DMS114 treated with DMSO at 0.1 percent for 48 hours (cell line): ENCODE measurements at regions not wholly inside any gene's neighbourhood (a gene's known extent, or its start where the extent isn't known, plus 50 kb on each side); places are given as distances from the start of the nearest gene placed in this dataset.
"Not testable (repeated sequence)": the region's sequence is repeated elsewhere in the genome, so short reads cannot be mapped to it uniquely, and the experiment has no call there.

Experiments used
- DNase-seq: peaks from one replicate; lab custom pipeline; 2025; ENCODE audit not compliant: unreplicated experiment; lab: John Stamatoyannopoulos, UW

DNA sequence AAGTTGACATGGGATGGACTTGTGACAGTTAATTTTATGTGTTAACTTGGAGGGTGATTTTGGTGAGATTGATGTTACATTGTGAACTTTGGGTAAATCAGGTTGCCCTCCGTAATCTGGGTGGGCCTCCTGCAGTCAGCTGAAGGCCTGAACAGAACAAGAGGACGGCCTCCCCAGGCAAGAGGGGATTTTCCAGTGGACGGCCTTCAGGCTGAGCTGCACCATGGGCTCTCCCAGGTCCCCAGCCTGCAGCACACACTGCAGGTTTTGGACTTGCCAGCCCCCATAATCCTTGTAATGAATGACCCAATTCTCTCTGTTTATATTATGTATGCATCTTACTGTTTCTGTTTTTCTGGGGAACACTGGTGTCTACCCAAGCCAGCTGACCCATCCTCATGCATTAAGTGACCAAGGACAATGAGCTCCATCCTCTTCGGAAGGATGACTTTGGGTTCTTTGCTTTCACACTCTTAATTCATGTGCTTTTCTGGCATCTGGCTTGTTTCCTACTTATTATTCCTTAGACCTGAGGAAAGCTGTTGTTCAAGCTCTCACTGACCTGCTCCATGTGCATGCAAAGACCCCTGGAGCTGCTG lies 64.2 kb downstream of the DACT2 start:
- no peak for DNase-seq

DNA sequence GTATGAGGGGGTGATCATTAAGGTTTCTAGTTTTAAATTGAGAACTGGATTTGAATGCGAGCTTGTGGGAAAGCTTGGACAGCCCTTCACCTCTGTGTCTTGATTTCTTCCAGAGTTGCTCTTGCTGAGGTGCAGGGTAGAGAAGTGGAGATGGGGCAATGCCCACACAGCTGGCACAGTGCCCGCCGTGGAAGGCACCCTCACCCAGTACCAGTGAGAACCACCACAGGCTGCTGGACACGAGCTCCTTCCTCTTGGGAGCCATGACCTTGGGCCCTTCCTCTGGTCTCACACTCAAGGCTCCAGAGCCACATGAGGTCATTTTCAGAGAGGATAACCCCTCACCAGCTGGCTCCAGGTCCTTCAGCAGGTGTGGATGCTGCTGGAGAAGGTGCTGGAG lies 67.3 kb downstream of the DACT2 start:
- DNase-seq = no peak

DNA sequence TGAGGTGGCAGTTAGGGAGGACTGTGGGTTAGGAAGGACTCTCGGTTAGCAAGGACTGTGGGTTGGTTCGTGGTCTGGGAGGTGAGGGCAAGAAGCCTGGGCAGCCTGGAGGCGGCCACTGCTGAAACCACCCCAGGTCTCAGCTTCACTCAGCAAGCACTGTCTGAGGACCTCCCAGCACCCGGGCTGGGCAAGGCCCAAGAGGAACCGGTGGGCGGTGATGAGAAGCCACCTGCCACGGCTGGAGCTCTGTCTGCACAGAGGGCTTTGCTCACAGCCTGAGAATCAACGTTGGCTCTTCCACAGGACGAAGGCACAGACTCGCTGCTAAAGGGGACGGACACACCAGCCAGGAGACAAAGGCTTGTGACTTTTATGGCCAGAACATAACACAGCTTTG lies 69.3 kb downstream of the DACT2 start:
- no peak for DNase-seq

DNA sequence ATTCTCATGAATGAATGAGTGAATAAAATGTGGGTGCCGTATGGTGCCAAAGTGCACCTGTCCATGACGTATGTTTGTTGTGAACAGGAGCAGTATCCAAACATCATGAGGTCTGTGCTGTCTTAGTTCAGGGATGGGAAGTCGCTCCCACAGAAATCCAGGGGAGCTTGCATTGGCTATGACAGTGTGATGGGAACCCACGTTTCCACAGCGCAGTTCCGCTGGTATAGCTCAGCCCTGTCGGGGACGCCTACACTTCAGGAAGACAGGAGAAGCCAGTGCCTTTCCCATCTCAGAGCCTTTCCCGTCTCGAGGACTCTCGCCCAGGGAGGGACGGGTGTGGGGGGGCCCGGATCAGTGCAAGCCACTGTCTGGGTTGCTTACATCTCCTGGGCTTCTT lies 69.8 kb downstream of the DACT2 start:
- no peak for DNase-seq

DNA sequence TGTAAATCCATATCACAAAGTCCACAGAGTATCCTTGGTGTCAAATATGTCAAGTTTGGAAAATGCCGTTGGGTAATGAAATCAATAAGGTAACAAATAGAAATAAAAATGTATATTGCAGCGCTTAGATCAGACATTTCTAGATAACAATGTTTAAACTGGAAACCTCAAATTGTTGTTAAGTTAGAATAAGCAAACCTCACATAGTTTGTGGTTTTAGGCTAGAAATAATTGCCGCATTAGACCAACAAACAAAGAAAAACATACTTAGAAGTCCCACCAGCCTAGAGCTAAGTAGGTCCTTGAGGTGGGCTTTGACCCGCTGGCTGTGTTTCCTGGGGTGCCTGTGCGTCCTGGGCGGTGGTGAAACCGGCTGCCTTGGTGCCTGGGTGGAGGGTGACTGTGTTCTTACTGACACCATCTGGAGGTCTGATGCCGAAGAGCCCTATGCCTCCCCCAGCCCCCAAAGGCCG lies 71.4 kb downstream of the DACT2 start:
- no peak for DNase-seq

DNA sequence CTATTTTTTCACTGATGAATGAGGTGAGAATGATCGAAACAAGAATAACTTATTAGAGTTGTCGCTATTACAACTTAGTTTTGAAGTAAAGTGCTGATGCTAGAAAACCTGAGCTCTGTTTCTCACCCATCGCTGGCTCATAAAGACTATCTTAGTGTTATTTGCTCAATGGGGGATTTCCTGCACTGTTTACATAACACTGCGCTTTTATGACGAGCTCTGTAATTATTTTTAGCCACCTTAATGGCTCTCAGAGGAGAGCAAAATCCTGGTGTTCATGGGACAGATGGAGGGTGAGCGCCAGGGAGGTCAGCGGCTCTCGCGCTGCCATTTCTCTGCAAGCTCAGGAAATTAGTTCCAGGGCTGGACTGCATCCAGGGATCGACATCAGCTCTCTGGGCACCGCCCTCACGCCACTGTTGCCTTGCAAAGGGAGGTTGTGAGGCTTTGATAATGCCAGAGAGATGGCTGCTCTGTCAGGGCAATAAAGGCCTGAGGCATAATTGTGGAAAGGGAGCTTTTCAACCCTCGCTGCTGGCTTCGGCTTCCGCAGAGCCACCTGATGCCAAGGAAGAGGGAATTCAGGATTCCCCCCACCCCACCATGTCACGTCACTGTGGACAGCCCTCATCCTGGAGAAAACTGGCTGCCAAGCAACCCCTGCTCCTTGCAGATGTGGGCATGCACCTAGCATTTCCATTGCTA lies 72.0 kb downstream of the DACT2 start:
- no peak for DNase-seq

DNA sequence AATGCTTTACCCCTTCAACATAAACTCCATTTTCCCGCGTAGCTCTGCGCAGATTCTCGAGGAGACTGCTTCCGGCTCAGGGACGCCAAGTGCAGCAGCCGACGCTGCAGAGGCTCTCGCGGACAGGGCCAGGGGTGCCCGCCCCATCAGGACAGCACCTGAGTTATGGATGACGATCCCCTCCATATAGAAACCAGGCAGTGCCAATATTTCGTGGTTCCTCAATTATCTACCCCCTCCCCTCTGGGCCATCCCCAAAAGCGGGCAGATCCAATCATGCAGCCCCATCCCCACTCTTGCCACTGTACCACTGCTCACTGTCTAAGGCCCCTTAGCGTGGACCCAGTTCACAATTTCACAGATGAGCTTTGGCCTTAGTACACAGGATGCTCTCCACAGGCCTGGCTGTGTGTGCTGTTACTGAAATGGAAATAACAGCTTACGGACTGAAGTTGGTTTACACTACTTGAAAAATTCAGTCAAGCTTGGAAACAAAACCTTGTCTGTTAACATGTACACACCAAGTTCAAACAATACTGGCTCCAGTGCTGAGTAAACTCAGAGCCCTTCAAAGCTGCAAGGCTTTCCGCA lies 74.5 kb downstream of the DACT2 start:
- no peak for DNase-seq

DNA sequence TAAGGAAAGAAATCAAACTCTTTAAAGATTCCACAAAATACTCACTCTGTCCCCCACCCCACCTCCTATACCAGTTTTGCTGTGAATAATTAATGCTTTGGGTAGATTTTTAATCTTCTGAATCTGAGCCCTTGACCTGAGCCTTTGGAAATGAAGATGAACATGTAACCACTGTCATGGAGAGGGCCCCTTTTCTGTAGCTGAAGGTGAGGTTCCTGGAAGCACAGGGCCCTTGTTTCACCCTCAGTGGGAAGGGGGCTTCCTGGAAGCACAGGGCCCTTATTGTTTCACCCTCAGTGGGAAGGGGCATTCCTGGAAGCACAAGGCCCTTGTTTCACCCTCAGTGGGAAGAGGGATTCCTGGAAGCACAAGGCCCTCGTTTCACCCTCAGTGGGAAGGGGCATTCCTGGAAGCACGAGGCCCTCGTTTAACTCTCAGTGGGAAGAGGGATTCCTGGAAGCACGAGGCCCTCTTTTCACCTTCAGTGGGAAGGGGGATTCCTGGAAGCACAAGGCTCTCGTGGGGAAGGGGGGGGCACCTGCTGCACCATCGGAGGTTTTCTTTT lies 75.7 kb downstream of the DACT2 start:
- DNase-seq = no peak

DNA sequence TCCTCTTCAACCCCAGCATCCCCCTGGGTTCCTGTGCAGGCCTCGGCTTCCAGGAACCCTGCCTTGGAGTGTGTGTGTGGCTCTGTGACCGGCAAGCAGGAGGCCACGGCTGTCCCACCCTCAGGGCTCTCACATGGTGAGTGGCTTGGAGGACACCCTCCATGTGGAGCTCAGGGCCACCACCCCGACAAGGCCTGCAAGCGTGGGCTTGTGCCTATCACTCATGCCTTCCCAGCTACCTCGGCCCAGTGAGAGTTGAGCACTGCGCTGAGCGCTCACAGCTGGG lies 76.7 kb downstream of the DACT2 start:
- DNase-seq = no peak

DNA sequence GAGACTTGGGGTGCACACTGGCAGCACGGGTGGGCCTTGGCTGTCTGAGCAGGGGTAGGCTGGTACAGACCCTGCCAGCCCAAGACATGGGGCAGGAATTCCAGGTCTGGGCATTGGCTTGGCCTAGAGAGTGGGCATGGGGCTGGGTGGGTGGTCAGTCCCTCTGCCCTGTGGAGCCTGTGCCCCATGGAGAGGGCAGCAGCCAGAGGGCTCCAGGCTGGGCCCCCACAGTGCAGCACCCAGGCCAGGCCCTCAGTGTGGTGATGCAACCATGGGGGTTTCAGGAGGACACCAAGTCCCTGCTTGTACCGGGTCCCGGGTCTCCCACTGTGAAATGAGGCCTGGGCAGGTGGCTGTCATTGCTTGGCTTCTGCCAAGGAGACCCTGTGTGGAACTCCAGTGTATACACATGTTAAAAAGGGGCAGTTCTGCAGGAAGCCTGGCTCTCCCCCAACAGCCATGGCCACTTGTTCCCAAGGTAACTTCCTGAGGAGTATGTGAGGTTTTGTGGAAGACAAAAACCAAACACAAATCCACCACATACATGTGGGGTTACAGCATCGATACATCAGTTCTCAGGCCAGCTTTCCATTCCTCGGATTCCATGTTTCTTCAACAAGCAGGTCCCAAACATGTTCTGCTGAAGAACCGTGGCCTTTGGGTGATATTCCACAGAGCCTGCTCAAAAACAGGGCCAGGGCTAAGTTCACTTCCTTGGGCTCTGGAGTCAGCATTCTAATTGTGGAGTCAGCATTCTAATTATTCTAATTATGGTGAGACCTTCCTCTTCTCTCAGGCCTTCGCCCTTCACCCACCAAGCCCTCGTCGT lies 77.3 kb downstream of the DACT2 start:
- DNase-seq = no peak

DNA sequence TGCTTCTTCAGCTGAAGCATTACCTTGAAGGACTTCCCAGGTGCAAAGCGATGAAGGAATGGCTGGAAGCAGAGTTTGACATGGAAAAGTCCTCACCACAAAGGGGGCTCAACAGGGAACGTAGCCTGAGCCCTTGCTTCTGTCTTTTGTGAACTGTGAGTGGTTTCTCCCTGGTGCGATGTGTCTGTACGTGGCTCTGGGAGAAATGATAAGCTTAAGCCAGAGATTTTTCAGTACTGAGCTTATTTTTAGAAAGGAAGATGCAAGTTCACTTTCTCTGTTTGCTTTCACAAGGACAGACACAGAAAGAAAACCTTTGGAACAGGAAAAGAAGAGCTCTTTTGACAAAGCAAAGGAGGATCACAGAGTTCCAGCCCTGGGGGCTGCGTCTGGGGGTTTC lies 79.4 kb downstream of the DACT2 start:
- no peak for DNase-seq

DNA sequence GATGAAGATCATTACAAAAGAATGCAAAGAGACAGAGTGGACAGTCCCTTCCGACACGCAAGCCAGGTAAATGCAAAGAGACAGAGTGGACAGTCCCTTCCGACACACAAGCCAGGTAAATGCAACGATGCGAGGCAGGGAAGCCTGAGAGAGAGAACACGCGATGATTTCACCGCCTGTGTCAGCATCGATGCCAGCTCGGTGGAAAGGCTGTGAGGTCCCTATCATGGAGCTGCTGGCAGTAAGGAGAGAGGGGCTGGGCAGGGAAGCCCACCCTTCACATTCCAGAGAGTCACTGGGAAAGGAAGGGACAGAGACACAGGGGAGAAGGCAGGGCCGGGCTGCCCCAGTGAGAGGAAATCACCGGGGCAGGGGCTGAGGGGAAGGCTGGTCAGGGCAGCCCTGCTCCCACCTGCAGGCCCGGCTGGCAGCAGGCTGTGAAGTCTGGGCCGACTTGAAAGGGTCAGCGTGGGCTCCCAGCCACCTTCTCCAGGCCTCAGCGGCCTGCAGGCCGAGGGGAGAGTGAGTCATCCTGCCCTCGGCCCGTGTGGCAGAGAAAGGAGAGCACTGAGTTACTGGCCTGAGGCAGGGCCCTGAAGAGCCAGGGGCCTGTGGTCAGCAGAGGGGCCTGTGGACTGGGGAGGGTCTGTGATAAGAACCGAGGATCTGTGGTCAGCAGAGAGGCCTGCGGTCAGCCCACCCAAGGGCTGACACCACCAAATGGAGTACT lies 80.4 kb downstream of the DACT2 start:
- no peak for DNase-seq

DNA sequence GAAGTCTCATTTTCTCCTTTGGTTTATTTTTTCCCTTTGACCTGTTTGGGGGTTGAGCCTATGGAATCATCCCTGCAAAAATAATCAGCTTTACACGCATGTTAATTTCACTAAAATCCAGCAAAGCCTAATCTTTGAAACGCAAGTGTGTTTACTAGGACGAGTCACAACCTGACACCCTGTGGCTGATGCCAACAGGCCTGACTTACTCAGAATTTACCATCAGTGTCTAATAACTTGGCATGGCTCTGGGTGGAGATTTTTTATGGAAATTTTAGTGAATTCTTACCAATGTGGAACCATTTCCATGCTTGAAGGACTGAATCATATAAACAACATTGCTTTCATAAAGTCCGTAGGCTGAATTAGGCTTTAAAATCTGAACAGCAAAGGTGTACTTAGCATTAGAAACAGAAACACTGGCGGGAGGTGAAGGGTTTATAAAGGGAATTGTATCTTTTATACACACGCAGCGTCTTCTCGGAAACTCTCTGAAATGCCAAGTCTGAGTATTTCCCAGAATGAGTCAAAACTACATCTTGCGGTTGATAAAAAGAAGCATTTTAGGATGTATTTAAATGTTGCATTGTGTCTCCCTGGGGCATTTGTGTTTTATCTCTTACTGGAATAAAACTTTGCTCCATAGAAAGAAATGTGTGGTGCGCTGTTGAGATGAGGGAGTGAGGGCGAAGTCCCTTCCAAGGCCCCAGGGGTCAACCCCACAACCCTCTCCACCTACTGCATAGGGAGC lies 81.2 kb downstream of the DACT2 start:
- DNase-seq = no peak

DNA sequence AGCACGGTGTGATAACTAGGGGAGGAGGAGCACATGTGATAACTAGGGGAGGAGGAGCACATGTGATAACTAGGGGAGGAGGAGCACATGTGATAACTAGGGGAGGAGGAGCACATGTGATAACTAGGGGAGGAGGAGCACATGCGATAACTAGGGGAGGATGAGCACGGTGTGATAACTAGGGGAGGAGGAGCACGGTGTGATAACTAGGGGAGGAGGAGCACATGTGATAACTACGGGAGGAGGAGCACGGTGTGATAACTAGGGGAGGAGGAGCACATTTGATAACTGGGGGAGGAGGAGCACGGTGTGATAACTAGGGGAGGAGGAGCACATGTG lies 85.7 kb downstream of the DACT2 start:
- not testable (repeated sequence) for DNase-seq

DNA sequence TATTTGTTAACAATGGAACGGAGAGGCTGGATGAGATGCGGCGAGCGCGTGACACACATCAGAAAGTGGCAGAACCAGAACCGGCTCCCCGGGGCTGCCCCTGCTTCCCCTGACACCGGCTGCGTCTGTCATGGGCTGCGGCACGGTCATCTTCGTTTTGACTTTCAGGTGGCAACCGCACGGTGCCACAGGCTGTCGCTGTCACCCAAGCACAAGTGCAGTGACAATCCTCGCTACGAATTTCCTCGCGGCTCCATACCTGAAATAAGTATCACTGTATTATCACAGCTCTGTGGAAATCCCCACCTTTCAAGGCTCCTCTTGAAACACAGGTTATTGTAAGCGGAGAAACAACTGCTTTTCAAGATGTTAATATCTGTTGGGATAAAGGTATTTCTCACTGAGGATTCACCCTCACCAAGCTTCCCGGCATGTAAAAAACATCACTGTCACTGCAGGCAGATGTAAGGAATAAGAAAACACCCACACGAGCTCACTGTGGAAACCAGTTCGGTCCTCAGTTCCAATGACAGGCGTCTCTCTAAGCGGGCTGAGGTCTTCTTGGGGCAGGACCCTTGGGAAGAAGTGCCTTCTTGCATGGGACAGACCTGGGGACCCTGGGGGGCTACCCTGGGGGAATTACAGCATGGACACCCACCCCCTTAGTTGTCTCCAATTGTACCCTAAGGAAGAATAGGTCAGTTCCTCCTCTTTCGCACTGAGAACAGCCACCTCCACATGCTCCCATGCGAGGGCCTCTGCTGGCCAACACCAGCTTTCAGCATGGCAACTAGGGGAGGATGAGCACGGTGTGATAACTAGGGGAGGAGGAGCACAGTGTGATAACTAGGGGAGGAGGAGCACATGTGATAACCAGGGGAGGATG lies 86.3 kb downstream of the DACT2 start:
- DNase-seq = no peak

DNA sequence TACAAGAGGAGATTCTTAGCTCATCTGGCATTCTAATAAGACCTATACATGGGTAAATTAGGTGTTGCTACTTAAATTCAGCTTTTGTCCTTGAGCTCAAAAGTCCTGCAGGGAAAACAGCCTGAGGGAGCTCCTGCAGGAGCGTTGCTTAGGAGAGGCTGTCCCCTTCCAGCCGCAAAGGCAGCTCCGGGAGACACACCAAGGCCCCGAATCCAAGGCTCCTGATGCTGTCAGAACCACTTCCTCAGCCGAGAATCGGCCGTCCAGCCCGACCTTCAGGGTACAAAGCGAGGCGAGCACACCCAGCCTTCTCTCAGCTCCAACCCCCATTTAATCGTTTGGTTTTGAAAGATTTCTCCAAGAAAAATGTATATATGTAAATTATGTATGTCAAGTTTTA lies 87.0 kb downstream of the DACT2 start:
- DNase-seq = no peak

DNA sequence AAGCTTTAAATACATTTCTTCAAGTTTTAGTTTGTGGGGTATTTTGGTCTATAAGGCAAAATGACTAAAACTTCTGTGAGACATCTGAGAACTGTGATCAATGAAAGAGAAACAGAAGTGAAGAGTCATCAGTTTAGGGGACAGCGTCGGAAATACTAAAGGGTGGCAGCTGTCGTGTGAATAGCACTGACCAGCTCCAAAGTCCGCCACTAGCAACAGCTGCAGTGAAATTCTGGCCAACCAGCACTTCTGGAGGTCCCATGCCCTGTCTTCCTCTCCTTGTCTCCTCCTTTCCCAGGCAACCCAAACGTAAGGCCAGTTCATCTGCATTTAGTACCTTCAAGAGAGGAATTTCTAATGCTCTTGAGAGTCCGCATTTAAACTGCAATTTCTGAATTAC lies 87.5 kb downstream of the DACT2 start:
- DNase-seq = no peak

DNA sequence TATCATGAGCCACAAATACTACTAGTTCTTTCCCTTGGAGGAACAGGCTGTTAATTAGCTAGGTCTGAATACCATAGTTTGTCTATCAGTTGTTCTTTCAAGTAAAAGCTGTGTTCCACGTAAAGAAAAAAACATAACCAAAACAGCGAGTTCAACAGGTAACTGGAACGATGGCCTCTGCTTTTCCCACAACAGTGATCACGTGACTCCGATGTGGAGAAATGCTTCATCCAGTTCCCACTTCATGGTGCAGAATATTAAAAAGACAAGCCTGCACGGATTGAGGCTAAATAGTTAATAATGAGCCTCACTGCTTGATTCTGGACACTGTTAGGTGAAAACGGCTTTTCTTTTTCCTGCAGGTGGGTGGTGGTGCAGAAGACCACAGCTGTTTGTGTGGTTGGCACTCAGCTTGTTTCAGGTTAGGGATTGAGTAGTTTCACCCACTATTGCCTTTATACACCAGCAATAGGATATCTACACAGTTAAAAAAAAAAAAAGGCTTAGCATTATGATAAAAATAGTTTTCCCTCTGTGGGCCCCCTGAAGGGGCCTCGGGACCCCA lies 88.1 kb downstream of the DACT2 start:
- no peak for DNase-seq

DNA sequence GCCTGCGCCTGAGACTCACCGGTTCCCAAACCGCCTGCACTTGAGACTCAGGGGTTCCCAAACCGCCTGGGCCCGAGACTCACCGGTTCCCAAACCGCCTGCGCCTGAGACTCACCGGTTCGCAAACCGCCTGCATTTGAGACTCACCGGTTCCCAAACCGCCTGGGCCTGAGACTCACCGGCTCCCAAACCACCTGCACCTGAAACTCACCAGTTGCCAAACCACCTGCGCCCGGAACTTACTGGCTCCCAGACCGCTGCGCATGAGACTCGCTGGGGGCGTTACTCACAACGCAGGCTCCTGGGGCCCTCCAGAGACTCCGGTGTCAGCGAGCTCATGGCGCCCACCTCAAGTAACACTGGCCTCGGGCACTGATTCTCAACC lies 90.2 kb downstream of the DACT2 start:
- no peak for DNase-seq
